ENCODE measurements at regions not wholly inside any gene's neighbourhood (a gene's known extent, or its start where the extent isn't known, plus 50 kb on each side); places are given as distances from the start of the nearest gene placed in this dataset.

- H3K4me1 ChIP-seq, result no peaks in the 10 kb centered on the region
- H3K27me3 ChIP-seq (ENCODE audit: low read depth), result peaks cover 6% of the 10 kb centered on the region
- intact Hi-C loops (cut with micrococcal nuclease), result no loop called here
- no peak for TF ChIP-seq CTCF (IDR thresholded peaks at IDR 0.05; ENCODE audit: borderline replicate concordance)
- H3K4me3 ChIP-seq, result no peak overlapping the region
- peaks cover 5% of the 10 kb centered on the region for H3K9me3 ChIP-seq (replicated peaks)
- H3K36me3 ChIP-seq, result no peaks in the 10 kb centered on the region
- H3K27ac ChIP-seq (replicated peaks), result no peak overlapping the region
- no peak for DNase-seq
These were observed 116.3 kb downstream of the HS3ST1 start for GRCh38 chr4:11312389-11312788.

- no peak overlapping the region for H3K4me3 ChIP-seq
- H3K9me3 ChIP-seq (replicated peaks), result no peaks in the 10 kb centered on the region
- no peak for TF ChIP-seq CTCF (IDR thresholded peaks at IDR 0.05; ENCODE audit: borderline replicate concordance)
- intact Hi-C loops (cut with micrococcal nuclease), result no loop called here
- no peak overlapping the region for H3K27ac ChIP-seq (replicated peaks)
- H3K4me1 ChIP-seq, result no peaks in the 10 kb centered on the region
- DNase-seq, result no peak
- H3K36me3 ChIP-seq, result no peaks in the 10 kb centered on the region
- H3K27me3 ChIP-seq (ENCODE audit: low read depth), result peaks cover 5% of the 10 kb centered on the region
These were observed 127.5 kb downstream of the HS3ST1 start for GRCh38 chr4:11301075-11301660.

- H3K9me3 ChIP-seq (replicated peaks), result no peaks in the 10 kb centered on the region
- intact Hi-C loops (cut with micrococcal nuclease), result no loop called here
- DNase-seq, result no peak
- TF ChIP-seq CTCF (IDR thresholded peaks at IDR 0.05; ENCODE audit: borderline replicate concordance), result no peak
- H3K4me3 ChIP-seq, result no peak overlapping the region
- no peaks in the 10 kb centered on the region for H3K36me3 ChIP-seq
- peaks cover 2% of the 10 kb centered on the region for H3K27me3 ChIP-seq (ENCODE audit: low read depth)
- H3K4me1 ChIP-seq, result no peaks in the 10 kb centered on the region
- no peak overlapping the region for H3K27ac ChIP-seq (replicated peaks)
These were observed 128.9 kb downstream of the HS3ST1 start for GRCh38 chr4:11299836-11300235.

GRCh38 chr4:11299016-11299415 is 129.7 kb downstream of the HS3ST1 start:
- Histone ChIP-seq H3K36me3 (no peaks in the 10 kb centered on the region), H3K4me1 (no peaks in the 10 kb centered on the region), H3K9me3 (replicated peaks) (no peaks in the 10 kb centered on the region), H3K27me3 (ENCODE audit: low read depth) (no peaks in the 10 kb centered on the region), H3K4me3 (no peak overlapping the region), H3K27ac (replicated peaks) (no peak overlapping the region)
- TF ChIP-seq CTCF (IDR thresholded peaks at IDR 0.05; ENCODE audit: borderline replicate concordance), result no peak
- DNase-seq, result no peak
- intact Hi-C loops (cut with micrococcal nuclease), result no loop called here

- intact Hi-C loops (cut with micrococcal nuclease), result no loop called here
- no peaks in the 10 kb centered on the region for H3K4me1 ChIP-seq
- no peak for DNase-seq
These were observed 130.2 kb downstream of the HS3ST1 start for GRCh38 chr4:11298451-11298850.

More at GRCh38 chr4:11298451-11298850, 130.2 kb downstream of the HS3ST1 start:
- no peak for TF ChIP-seq CTCF (IDR thresholded peaks at IDR 0.05; ENCODE audit: borderline replicate concordance)
- Histone ChIP-seq H3K4me3 (no peak overlapping the region), H3K27me3 (ENCODE audit: low read depth) (no peaks in the 10 kb centered on the region), H3K9me3 (replicated peaks) (no peaks in the 10 kb centered on the region), H3K36me3 (no peaks in the 10 kb centered on the region), H3K27ac (replicated peaks) (no peak overlapping the region)
